NCI-H1417 (cell line): ENCODE measurements at regions not wholly inside any gene's neighbourhood (a gene's known extent, or its start where the extent isn't known, plus 50 kb on each side); places are given as distances from the start of the nearest gene placed in this dataset.
"Not testable (repeated sequence)": the region's sequence is repeated elsewhere in the genome, so short reads cannot be mapped to it uniquely, and the experiment has no call there.

Experiments
- DNase-seq, 3 experiments: peaks; one replicate each; lab custom pipeline; 2025; lab: John Stamatoyannopoulos, UW

GRCh38 chr2:216996279-216996845 is 136.5 kb upstream of the TNP1 start:
- no peak for DNase-seq

DNA sequence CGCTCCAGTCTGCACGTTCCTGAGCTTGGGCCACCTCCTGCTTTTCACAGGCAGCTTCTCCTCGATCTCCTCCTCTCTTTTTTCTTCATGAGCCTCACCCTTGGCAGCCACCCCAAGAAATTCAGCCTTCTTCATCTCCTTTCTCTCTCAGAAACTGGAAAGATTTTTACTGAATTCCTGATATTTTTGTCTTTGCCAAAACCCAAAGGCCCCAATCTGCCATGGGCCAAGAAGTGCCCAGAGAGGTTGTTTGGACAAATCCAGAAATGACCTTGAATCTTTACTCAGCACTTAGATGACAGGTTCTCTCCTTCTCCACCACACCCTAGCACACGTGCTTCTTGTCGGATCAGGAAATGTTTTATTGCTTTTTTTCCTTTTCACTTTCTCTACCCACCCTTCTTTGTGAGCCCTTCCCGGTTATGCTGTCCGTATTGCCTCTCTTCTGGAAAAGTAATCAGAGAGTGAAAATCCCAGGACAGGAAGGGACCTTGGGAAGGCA is 134.5 kb upstream of the TNP1 start:
- DNase-seq = no peak

GRCh38 chr2:216992056-216992675 is 132.3 kb upstream of the TNP1 start:
- DNase-seq = no peak

- DNase-seq = peak in 1 of 3 experiments; percentile 13
Observed at GRCh38 chr2:216991563-216991962, 131.7 kb upstream of the TNP1 start.

DNA sequence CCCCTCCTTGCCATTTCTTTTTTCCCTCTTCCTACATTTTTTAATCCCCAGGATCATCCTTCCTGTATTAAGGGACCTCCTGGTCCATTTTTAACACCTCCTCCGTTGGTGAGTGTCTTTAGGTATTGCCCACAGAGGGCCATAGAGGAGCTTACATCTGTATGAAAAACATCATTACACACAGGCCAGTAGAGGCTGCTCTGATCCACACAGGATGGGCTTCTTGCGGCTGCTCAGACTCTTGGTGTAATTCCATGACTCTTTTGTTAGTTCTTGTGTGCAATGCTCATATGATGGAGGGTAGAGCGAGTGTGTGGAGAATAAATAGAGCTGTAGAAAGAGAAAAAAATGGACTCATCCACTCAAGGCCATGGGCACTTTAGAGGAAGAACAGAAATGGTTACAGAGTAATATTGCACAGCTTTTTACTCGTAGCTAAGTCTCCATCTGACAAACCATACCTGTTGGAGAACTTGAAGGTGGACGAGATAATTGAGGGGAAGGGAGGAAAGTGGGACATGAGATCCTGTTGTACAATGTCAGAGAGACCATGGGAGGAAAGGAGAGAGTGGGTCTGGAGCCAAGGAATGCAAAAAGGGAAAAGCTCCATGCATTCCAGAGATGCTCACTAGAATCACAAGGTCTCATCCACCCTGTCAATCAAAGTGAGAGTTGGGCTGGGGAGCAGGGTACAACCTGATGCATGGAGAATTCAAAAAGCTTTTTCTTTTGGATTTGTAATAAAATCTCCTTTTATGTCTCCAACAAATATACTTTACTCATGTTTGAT is 129.7 kb upstream of the TNP1 start:
- DNase-seq = no peak

GRCh38 chr2:216987252-216987821 is 127.5 kb upstream of the TNP1 start:
- peak in 1 of 3 experiments; percentile 22 for DNase-seq

DNA sequence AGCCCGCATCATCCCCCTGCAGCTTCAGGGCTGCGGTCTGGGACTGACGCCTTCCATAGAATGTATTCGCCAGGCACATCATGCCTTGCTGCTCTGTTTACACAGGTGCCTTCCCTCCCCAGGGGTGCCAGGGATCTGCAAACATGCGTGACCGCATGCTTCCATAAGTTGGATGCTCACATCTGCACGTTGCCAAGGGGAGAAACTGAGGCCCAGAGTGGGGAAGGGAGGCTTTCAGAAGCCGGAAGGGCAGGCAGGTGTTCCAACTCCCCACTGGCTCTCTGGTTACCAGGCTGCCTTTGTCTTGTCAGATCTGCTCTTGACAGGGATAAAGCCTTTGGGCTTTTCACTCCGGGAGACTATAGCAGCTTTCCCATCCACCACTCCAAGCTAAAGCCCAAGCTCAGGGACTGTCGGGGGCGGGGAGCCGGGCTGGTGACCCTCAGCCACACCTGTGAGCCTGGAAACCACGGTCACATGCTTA is 125.8 kb upstream of the TNP1 start:
- DNase-seq = peak; percentile 87 to 100 (median 97)

- DNase-seq = no peak
Observed at GRCh38 chr2:216984937-216985336, 125.1 kb upstream of the TNP1 start.

DNA sequence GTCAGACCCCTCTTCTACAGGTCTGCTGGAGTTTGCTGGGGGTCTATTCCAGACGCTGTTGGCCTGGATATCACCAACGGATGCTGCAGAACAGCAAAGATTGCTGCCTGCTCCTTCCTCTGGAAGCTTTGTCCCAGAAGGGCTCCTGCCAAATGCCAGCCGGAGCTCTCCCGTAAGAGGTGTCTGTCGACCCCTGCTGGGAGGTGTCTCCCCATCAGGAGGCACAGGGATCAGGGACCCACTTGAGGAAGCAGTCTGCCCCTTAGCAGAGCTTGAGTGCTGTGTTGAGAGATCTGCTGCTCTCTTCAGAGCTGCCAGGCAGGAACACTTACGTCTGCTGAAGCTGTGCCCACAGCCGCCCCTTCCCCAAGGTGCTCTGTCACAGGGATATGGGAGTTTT is 122.1 kb upstream of the TNP1 start:
- peak in 1 of 3 experiments; percentile 5 for DNase-seq

DNA sequence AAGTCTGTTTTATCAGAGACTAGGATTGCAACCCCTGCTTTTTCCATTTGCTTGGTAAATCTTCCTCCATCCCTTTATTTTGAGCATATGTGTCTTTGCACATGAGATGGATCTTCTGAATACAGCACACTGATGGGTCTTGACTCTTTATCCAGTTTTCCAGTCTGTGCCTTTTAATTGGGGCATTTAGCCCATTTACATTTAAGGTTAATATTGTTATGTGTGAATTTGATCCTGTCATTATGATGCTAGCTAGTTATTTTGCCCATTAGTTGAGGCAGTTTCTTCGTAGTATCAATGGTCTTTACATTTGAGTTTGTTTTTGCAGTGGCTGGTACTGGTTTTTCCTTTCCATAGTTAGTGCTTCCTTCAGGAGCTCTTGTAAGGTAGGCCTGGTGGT is 120.6 kb upstream of the TNP1 start:
- DNase-seq = not testable (repeated sequence)

DNA sequence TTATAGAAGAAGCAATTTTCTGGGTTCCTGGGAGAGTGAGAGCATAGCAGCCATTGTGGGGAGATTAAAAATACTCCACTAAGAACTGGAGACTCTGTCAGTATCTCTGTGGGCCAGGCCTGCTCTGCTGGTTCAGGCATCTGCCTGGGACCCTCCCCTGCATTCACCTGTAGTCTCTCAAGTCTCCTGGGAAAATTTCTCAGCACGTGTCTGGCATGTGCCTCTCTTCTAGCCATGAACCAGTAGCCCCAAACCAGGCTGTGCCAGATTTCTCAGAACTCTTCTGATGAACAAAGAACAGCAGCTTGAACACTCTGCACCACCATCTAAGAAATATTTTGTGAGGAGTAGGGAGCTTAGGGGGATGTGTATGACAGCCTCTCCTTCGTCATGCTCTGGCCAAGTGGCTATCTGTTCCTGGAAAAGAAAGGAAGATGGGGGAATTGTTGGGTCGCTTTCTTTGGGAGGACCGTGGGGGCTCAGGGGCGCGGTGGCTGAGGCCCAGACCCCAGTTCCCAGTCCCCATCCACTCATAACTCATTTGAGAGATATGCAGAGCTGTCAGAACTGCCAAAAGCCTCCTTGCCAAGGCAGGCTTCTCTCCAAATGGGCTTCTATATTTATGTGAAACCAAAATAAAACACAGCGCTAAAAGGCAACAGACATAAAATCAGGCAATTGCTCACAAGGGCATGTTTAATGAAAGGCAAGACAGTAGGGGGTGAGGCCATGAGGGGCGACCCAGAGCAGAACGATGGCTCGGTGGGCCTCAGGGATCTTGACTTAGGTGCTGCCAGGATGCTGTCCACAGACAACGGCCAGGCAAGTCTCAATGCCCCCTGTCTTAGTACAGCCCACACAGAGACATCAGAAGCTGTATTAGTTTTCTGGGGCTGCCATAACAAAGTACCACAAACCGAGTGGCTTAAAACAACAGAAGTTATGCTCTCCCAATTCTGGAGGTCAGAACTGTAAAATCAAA is 114.7 kb upstream of the TNP1 start:
- no peak for DNase-seq

DNA sequence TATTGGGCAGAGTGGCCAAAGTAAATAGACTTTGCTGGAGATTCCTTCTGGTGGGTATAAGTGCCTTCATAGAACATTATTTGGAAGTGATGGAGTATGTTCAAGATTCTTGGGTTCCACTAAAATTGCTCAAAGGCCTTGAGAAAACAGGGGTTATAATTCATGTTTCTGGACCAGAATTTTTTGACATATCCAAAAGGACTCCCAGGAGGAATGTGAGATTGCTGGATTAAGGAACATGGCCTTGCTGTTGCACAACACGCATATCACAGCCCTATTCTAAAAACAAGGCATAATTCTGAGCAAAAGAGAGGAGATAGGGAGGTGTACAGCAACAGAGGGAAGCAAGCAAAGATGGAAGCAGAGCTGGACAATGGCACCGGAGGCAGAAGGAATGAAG is 111.7 kb upstream of the TNP1 start:
- DNase-seq = no peak

DNA sequence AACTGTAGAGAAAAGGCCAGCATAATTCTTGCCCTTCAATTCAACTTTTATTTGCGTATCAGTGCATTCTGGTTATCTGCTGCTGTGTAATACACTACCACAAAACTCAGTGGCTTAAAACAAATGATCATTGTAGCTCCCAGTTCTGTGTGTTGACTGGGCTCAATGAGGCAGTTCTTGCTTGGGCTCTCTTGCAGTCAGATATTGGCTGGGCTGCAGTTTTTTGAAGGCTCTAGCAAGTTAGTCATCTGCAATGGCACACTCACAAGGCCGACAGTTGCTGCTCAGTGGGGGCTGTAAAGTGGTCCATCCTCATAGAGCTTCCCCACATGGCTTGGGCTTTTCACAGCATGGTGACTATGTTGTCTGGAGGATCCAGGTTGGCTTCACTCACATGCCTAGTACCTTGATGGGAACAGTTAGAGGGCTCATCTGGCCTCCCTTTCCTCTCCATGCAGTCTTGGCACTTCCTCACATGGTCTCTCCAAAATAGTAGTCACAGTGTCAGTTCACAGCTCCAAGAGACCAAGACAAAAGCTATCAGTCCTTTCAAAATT is 110.6 kb upstream of the TNP1 start:
- DNase-seq = no peak

DNA sequence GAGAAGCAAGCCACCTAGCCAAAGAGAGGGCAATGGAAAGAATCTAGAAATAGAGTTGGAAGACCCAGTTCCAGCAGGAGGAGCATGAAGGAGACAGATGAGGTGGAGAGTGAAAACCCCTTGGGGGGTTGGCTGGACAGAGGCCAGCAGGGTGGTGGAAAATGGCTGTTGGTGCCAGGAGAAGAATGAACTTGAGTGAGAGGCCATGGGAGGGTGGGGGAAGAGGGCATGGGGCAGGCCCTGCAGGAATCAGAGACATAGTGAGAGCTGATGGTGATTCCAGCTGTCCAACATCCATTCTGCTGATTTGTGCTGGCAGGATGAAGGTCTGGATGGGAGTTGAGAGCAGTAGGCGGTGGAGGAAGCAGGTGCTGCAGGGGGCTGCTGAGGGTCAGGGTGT is 108.0 kb upstream of the TNP1 start:
- DNase-seq = no peak

GRCh38 chr2:216960671-216961268 is 100.9 kb upstream of the TNP1 start:
- peak in 1 of 3 experiments; percentile 35 for DNase-seq

DNA sequence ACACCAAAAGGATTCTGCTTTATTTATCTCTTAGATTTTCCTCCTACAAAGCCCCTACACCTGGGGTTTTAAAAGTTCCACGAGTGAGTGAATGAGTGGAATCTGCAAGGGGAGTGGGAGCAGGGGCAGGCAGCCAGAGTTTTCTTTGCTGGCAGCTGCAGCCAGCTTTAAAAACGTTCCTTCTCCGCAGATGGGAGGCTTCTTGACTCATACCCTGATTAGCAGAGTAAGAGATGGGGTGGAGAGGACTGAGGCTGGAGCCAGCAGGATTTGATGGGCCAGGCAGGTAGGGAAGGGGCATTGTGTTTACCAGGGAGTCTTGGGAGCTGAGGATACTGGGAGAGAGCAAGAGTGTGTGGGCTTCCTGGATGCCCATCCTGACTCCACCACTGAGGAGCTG is 99.6 kb upstream of the TNP1 start:
- no peak for DNase-seq

DNA sequence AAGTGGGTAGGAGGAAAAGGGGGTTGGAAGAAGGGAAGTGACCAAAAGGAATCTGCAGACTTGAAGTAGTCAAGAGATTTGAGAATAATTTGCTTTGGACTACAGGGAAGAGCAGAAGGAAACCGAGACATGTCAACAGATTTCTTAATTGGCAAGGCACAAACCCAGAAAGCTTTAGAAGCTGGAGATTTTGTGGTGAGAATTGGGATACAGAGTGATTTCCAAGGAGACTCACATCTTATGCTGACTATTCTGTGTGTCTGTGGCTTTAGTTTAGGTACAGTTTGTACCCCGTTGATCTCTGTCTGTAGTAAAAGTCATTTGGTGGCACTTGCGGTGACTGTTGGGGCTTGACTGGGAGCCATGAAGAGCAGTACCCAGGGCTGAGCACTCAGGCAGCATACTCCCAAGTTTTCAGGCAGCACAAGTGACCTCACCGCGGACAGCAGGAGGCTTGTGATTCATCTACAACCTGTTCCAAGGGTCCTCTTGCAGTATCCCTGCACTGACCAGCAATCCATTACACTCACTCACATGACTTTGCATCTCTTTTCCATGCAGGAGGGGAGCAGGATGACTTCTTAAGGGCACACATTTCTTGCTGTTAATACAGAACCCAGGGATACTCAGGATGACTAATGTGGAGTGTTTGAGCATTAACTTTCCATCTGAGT is 97.1 kb upstream of the TNP1 start:
- DNase-seq = no peak

- DNase-seq = no peak
Observed at GRCh38 chr2:216951171-216951570, 91.3 kb upstream of the TNP1 start.

- DNase-seq = no peak
Observed at GRCh38 chr2:216950547-216950946, 90.7 kb upstream of the TNP1 start.
